HEK293 (cell line): ENCODE measurements at regions not wholly inside any gene's neighbourhood (a gene's known extent, or its start where the extent isn't known, plus 50 kb on each side); places are given as distances from the start of the nearest gene placed in this dataset.

ENCODE experiments used
- CTCF ChIA-PET: fragments of 350-600 bp; formaldehyde crosslinking; extraction: SDS; loops from one replicate; lab custom pipeline; 2021; ENCODE audit warnings: antibody characterized with exemption; lab: Yijun Ruan, JAX
- POLR2A ChIA-PET: fragments of 300-600 bp; formaldehyde crosslinking; extraction: SDS; loops from one replicate; lab custom pipeline; 2020; ENCODE audit warnings: antibody characterized with exemption, inconsistent platforms; lab: Yijun Ruan, JAX
- H3K27ac ChIP-seq: fragments of 200-500 bp; sonication (Bioruptor generic); 2 replicates; pipeline ENCODE4 v1.5.1; 2014; ENCODE audit warnings: low read depth, low read length, control low read depth, inconsistent platforms; ENCODE audit errors: extremely low read depth
- H3K36me3 ChIP-seq, 2 experiments: fragments of 200-500 bp in 1 of 2; sonication (Bioruptor generic) in 1 of 2; 1 replicate in 1 of 2; 2 replicates in 1 of 2; pipeline ENCODE4 v1.5.1; 2014 to 2017; ENCODE audit warnings: inconsistent platforms in 2 of 2, low read length in 2 of 2; ENCODE audit not compliant: control insufficient read depth in 2 of 2, insufficient read depth in 1 of 2
- H3K4me1 ChIP-seq: fragments of 200-500 bp; sonication (Bioruptor generic); 2 replicates; pipeline ENCODE4 v1.5.1; 2014; ENCODE audit warnings: mild to moderate bottlenecking, low read length, inconsistent platforms; ENCODE audit not compliant: control insufficient read depth, insufficient read depth
- H3K4me3 ChIP-seq: 2 replicates; pipeline ENCODE4 v1.5.1; 2011; ENCODE audit warnings: low read depth, mild to moderate bottlenecking, control low read depth, low read length, moderate library complexity
- H3K9me3 ChIP-seq: fragments of 200-500 bp; sonication (Bioruptor generic); 2 replicates; pipeline ENCODE4 v1.5.1; 2014; ENCODE audit warnings: low read depth, low read length, inconsistent platforms; ENCODE audit not compliant: control insufficient read depth, insufficient read depth
- EGR2 ChIP-seq: fragments of 450-650 bp; formaldehyde crosslinking; IDR thresholded peaks from 2 replicates; pipeline ENCODE4 v1.5.1; 2016; ENCODE audit warnings: low read depth, missing biosample characterization, missing genetic modification characterization
- MYNN ChIP-seq: fragments of 450-650 bp; formaldehyde crosslinking; IDR thresholded peaks from 2 replicates; pipeline ENCODE4 v1.5.1; 2016; ENCODE audit warnings: missing biosample characterization, missing genetic modification characterization, borderline replicate concordance
- MZF1 ChIP-seq: fragments of 450-650 bp; formaldehyde crosslinking; IDR thresholded peaks from 2 replicates; pipeline ENCODE4 v1.5.1; 2017; ENCODE audit warnings: missing biosample characterization, missing genetic modification characterization, borderline replicate concordance
- SALL2 ChIP-seq: fragments of 450-650 bp; formaldehyde crosslinking; IDR thresholded peaks from 2 replicates; pipeline ENCODE4 v1.5.0; 2017; ENCODE audit warnings: missing biosample characterization, mild to moderate bottlenecking, missing genetic modification characterization, borderline replicate concordance
- YY2 ChIP-seq: fragments of 450-650 bp; formaldehyde crosslinking; IDR thresholded peaks from 2 replicates; pipeline ENCODE4 v1.5.1; 2016; ENCODE audit warnings: missing biosample characterization, missing genetic modification characterization
- ZBTB48 ChIP-seq: fragments of 450-650 bp; formaldehyde crosslinking; IDR thresholded peaks from 2 replicates; pipeline ENCODE4 v1.5.1; 2016; ENCODE audit warnings: missing biosample characterization, missing genetic modification characterization
- ZIC2 ChIP-seq: fragments of 450-650 bp; formaldehyde crosslinking; IDR thresholded peaks from 2 replicates; pipeline ENCODE4 v1.5.1; 2016; ENCODE audit warnings: missing biosample characterization, missing genetic modification characterization
- ZNF10 ChIP-seq: fragments of 450-650 bp; formaldehyde crosslinking; IDR thresholded peaks from 2 replicates; pipeline ENCODE4 v1.5.1; 2017; ENCODE audit warnings: missing biosample characterization, missing genetic modification characterization
- ZNF23 ChIP-seq: fragments of 450-650 bp; formaldehyde crosslinking; IDR thresholded peaks from 2 replicates; pipeline ENCODE4 v1.5.1; 2016; ENCODE audit warnings: missing biosample characterization, missing genetic modification characterization, borderline replicate concordance
- ZNF274 ChIP-seq, 2 experiments: fragments of 200-500 bp in 1 of 2; fragments of 450-650 bp in 1 of 2; sonication (Bioruptor generic) in 1 of 2; formaldehyde crosslinking in 1 of 2; IDR thresholded peaks; 2 replicates each; pipeline versions ENCODE4 v1.5.1 to v1.6.1; 2014 to 2016; ENCODE audit warnings: borderline replicate concordance in 1 of 2, inconsistent platforms in 1 of 2, low read length in 1 of 2, missing biosample characterization in 1 of 2, missing genetic modification characterization in 1 of 2
- ZNF366 ChIP-seq: fragments of 450-650 bp; formaldehyde crosslinking; conservative IDR thresholded peaks from 2 replicates; pipeline ENCODE4 v1.5.1; 2016; ENCODE audit warnings: missing biosample characterization, missing genetic modification characterization
- ZNF521 ChIP-seq: fragments of 450-650 bp; formaldehyde crosslinking; IDR thresholded peaks from 2 replicates; pipeline ENCODE4 v1.5.1; 2017; ENCODE audit warnings: missing biosample characterization, mild to moderate bottlenecking, missing genetic modification characterization
- ZNF544 ChIP-seq: fragments of 450-650 bp; formaldehyde crosslinking; IDR thresholded peaks from 2 replicates; pipeline ENCODE4 v1.5.0; 2017; ENCODE audit warnings: missing biosample characterization, missing genetic modification characterization
- ZNF561 ChIP-seq: fragments of 450-650 bp; IDR thresholded peaks from 2 replicates; pipeline ENCODE4 v1.5.1; 2018; ENCODE audit warnings: missing biosample characterization, missing genetic modification characterization, borderline replicate concordance
- ZNF670 ChIP-seq: fragments of 450-650 bp; formaldehyde crosslinking; IDR thresholded peaks from 2 replicates; pipeline ENCODE4 v1.5.1; 2016; ENCODE audit warnings: missing biosample characterization, missing genetic modification characterization, low read depth
- ZSCAN16 ChIP-seq: fragments of 450-650 bp; formaldehyde crosslinking; IDR thresholded peaks from 2 replicates; pipeline ENCODE4 v1.5.1; 2016; ENCODE audit warnings: missing biosample characterization, missing genetic modification characterization
- TF ChIP-seq, protein P1 (sequence below): fragments of 450-650 bp; formaldehyde crosslinking; IDR thresholded peaks from 2 replicates; pipeline ENCODE4 v1.5.1; 2016; ENCODE audit warnings: missing biosample characterization, missing genetic modification characterization
- TF ChIP-seq, protein P2 (sequence below): fragments of 450-650 bp; formaldehyde crosslinking; IDR thresholded peaks from 2 replicates; pipeline ENCODE4 v1.5.1; 2017; ENCODE audit warnings: missing biosample characterization, missing genetic modification characterization
- TF ChIP-seq, protein P3 (sequence below): fragments of 450-650 bp; formaldehyde crosslinking; IDR thresholded peaks from 2 replicates; pipeline ENCODE4 v1.5.1; 2016; ENCODE audit warnings: missing biosample characterization, missing genetic modification characterization
- TF ChIP-seq, protein P4 (sequence below): fragments of 450-650 bp; formaldehyde crosslinking; IDR thresholded peaks from 2 replicates; pipeline ENCODE4 v1.5.1; 2016; ENCODE audit warnings: missing biosample characterization, missing genetic modification characterization
- TF ChIP-seq, protein P5 (sequence below): fragments of 450-650 bp; formaldehyde crosslinking; IDR thresholded peaks from 2 replicates; pipeline ENCODE4 v1.5.1; 2016; ENCODE audit warnings: missing biosample characterization, missing genetic modification characterization
- TF ChIP-seq, protein P6 (sequence below): fragments of 450-650 bp; formaldehyde crosslinking; optimal IDR thresholded peaks from 2 replicates; pipeline ENCODE3; 2016; ENCODE audit warnings: missing biosample characterization, mild to moderate bottlenecking, missing genetic modification characterization
- TF ChIP-seq, protein P7 (sequence below): fragments of 450-650 bp; formaldehyde crosslinking; IDR thresholded peaks from 2 replicates; pipeline ENCODE4 v1.5.1; 2016; ENCODE audit warnings: missing biosample characterization, missing genetic modification characterization

DNA sequence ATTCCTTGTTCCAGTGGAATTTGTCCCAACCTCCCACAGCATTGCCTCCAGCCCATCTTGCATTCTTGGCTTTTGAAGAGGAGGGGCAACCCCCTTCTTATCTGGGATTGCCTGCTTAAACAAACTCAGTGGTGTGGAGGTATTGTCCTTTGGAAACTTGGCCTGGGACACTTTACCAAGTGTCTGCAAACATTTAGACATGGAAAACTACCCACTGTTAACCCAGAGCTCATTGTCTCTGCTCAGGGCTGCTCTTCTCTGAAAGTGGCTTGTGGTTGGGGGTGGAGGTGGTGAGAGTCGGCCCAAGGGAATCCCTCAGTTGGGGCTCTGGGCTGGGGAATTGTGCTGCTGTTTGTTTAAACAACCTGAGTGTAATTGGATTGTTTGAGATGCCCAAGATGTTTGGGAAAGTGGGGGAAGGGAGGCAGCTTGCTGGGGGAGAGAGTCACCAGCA, 178.3 kb upstream of the GATA6 start (continued):
- TF ChIP-seq, protein P1, sequence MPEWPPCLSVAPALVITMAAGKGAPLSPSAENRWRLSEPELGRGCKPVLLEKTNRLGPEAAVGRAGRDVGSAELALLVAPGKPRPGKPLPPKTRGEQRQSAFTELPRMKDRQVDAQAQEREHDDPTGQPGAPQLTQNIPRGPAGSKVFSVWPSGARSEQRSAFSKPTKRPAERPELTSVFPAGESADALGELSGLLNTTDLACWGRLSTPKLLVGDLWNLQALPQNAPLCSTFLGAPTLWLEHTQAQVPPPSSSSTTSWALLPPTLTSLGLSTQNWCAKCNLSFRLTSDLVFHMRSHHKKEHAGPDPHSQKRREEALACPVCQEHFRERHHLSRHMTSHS (tag by site-specific recombination), result no peak
- TF ChIP-seq MZF1 (tag by site-specific recombination), result 0 out of 2 replicates have a peak, but pooled peaks have one; percentile 54
- TF ChIP-seq, protein P2, sequence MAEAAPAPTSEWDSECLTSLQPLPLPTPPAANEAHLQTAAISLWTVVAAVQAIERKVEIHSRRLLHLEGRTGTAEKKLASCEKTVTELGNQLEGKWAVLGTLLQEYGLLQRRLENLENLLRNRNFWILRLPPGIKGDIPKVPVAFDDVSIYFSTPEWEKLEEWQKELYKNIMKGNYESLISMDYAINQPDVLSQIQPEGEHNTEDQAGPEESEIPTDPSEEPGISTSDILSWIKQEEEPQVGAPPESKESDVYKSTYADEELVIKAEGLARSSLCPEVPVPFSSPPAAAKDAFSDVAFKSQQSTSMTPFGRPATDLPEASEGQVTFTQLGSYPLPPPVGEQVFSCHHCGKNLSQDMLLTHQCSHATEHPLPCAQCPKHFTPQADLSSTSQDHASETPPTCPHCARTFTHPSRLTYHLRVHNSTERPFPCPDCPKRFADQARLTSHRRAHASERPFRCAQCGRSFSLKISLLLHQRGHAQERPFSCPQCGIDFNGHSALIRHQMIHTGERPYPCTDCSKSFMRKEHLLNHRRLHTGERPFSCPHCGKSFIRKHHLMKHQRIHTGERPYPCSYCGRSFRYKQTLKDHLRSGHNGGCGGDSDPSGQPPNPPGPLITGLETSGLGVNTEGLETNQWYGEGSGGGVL (tag by site-specific recombination), result peak; percentile 71
- TF ChIP-seq SALL2 (tag by site-specific recombination), result no peak
- TF ChIP-seq, protein P3, sequence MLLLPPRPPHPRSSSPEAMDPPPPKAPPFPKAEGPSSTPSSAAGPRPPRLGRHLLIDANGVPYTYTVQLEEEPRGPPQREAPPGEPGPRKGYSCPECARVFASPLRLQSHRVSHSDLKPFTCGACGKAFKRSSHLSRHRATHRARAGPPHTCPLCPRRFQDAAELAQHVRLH (tag by site-specific recombination), result 0 out of 2 replicates have a peak, but pooled peaks have one; percentile 9
- TF ChIP-seq ZIC2 (tag by site-specific recombination), result peak; percentile 79
- TF ChIP-seq EGR2 (tag by site-specific recombination), result peak; percentile 58

DNA sequence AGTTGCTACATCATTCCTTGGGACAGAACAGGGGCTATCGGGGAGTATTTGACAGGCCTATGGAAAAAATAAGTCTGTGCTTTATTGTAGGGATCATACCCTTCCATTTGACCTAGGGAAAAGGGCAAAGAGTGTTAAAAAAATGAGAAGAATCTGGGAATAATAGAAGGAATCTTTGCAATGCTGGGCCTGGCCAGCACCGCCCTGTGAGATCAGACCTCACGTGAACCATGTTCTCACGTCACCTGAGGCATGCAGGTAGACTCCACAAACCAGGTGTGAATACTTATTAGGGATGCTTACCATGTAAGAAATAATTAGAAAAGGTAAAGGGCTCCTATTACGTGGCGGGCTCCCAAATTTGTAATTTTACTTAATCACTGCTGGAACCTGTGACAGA, 177.5 kb upstream of the GATA6 start:
- CTCF ChIA-PET, result interaction anchor here (1.4 kb wide), 1 partner anchor 8 kb away, joined by 7 read pairs; no protein-coding TSS in a partner anchor
- POLR2A ChIA-PET, result no interaction called here
- Histone ChIP-seq H3K9me3 (no peaks in the 10 kb centered on the region), H3K4me1 (peaks cover 19% of the 10 kb centered on the region), H3K4me3 (no peak overlapping the region), H3K36me3 (no peaks in the 10 kb centered on the region), H3K27ac (no peak overlapping the region; the same call in 1 of the 2 replicates)
- TF ChIP-seq, protein P4, sequence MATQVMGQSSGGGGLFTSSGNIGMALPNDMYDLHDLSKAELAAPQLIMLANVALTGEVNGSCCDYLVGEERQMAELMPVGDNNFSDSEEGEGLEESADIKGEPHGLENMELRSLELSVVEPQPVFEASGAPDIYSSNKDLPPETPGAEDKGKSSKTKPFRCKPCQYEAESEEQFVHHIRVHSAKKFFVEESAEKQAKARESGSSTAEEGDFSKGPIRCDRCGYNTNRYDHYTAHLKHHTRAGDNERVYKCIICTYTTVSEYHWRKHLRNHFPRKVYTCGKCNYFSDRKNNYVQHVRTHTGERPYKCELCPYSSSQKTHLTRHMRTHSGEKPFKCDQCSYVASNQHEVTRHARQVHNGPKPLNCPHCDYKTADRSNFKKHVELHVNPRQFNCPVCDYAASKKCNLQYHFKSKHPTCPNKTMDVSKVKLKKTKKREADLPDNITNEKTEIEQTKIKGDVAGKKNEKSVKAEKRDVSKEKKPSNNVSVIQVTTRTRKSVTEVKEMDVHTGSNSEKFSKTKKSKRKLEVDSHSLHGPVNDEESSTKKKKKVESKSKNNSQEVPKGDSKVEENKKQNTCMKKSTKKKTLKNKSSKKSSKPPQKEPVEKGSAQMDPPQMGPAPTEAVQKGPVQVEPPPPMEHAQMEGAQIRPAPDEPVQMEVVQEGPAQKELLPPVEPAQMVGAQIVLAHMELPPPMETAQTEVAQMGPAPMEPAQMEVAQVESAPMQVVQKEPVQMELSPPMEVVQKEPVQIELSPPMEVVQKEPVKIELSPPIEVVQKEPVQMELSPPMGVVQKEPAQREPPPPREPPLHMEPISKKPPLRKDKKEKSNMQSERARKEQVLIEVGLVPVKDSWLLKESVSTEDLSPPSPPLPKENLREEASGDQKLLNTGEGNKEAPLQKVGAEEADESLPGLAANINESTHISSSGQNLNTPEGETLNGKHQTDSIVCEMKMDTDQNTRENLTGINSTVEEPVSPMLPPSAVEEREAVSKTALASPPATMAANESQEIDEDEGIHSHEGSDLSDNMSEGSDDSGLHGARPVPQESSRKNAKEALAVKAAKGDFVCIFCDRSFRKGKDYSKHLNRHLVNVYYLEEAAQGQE (tag by site-specific recombination), result no peak
- no peak for TF ChIP-seq MYNN (tag by site-specific recombination)
- no peak for TF ChIP-seq ZNF521 (tag by site-specific recombination)
- TF ChIP-seq ZBTB48, result no peak
- TF ChIP-seq ZNF670 (tag by site-specific recombination), result no peak
- no peak for TF ChIP-seq ZNF10 (tag by site-specific recombination)
- TF ChIP-seq ZNF544, result no peak
- TF ChIP-seq, protein P5, sequence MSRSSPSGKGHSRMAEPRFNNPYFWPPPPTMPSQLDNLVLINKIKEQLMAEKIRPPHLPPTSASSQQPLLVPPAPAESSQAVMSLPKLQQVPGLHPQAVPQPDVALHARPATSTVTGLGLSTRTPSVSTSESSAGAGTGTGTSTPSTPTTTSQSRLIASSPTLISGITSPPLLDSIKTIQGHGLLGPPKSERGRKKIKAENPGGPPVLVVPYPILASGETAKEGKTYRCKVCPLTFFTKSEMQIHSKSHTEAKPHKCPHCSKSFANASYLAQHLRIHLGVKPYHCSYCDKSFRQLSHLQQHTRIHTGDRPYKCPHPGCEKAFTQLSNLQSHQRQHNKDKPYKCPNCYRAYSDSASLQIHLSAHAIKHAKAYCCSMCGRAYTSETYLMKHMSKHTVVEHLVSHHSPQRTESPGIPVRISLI (tag by site-specific recombination), result no peak
- TF ChIP-seq, protein P6, sequence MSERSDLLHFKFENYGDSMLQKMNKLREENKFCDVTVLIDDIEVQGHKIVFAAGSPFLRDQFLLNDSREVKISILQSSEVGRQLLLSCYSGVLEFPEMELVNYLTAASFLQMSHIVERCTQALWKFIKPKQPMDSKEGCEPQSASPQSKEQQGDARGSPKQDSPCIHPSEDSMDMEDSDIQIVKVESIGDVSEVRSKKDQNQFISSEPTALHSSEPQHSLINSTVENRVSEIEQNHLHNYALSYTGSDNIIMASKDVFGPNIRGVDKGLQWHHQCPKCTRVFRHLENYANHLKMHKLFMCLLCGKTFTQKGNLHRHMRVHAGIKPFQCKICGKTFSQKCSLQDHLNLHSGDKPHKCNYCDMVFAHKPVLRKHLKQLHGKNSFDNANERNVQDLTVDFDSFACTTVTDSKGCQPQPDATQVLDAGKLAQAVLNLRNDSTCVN (tag by site-specific recombination), result no peak
- no peak for TF ChIP-seq ZNF366 (tag by site-specific recombination)
- TF ChIP-seq YY2, result no peak
- no peak for TF ChIP-seq ZSCAN16 (tag by site-specific recombination)
- TF ChIP-seq ZNF561 (tag by site-specific recombination), result no peak
- no peak for TF ChIP-seq ZNF23
- TF ChIP-seq ZNF274 (IDR thresholded peaks at IDR 0.05; ENCODE audit: low read length), result no peak
- no peak for TF ChIP-seq ZNF274 (tag by site-specific recombination; IDR thresholded peaks at IDR 0.05; ENCODE audit: borderline replicate concordance)
- TF ChIP-seq, protein P7, sequence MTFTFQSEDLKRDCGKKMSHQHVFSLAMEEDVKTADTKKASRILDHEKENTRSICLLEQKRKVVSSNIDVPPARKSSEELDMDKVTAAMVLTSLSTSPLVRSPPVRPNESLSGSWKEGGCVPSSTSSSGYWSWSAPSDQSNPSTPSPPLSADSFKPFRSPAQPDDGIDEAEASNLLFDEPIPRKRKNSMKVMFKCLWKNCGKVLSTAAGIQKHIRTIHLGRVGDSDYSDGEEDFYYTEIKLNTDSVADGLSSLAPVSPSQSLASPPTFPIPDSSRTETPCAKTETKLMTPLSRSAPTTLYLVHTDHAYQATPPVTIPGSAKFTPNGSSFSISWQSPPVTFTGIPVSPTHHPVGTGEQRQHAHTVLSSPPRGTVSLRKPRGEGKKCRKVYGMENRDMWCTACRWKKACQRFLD, result no peak
